Adrenal gland (tissue), 9 donors: ENCODE measurements at regions not wholly inside any gene's neighbourhood (a gene's known extent, or its start where the extent isn't known, plus 50 kb on each side); places are given as distances from the start of the nearest gene placed in this dataset.

Experiments used
- DNase-seq, 7 donors: peaks; one replicate each; pipeline ENCODE4 v3.0.0-alpha.2; 2019 to 2020
- H3K27ac ChIP-seq, 5 donors: fragments of 200-600 bp; sonication (generic) in 4 of 5; 1 replicate in 3 of 5; 2 replicates in 2 of 5; pipeline versions ENCODE4 v1.5.1 to v1.8.0; 2016 to 2020; ENCODE audit warnings: mild to moderate bottlenecking in 1 of 5
- H3K27me3 ChIP-seq: fragments of 200-600 bp; 2 replicates; pipeline ENCODE4 v1.8.0; 2021
- H3K36me3 ChIP-seq, 2 donors: fragments of 200-600 bp; replicated peaks in 1 of 2; 1 replicate in 1 of 2; 2 replicates in 1 of 2; pipeline versions ENCODE4 v1.5.1 to v1.8.0; 2018 to 2022
- H3K4me1 ChIP-seq, 2 donors: fragments of 200-600 bp; replicated peaks in 1 of 2; 1 replicate in 1 of 2; 2 replicates in 1 of 2; pipeline versions ENCODE4 v1.5.1 to v1.8.0; 2018 to 2021
- H3K4me3 ChIP-seq, 4 donors: fragments of 200-600 bp; sonication (generic) in 3 of 4; one replicate each; pipeline ENCODE4 v1.5.1; 2016 to 2018
- H3K9me3 ChIP-seq, 3 donors: fragments of 200-600 bp; sonication (generic) in 1 of 3; replicated peaks in 1 of 3; 1 replicate in 2 of 3; 2 replicates in 1 of 3; pipeline versions ENCODE4 v1.5.1 to v1.8.0; 2016 to 2021
- POLR2A ChIP-seq, 2 donors: fragments of 450-650 bp; IDR thresholded peaks; one replicate each; pipeline ENCODE4 v1.6.1; 2017; ENCODE audit warnings: antibody characterized with exemption in 2 of 2, mild to moderate bottlenecking in 2 of 2, moderate library complexity in 1 of 2
- WGBS, 4 donors: extraction: QIAGEN DNeasy Blood & Tissue Kit in 2 of 4; methylation state at CpG; one replicate each; pipeline versions ENCODE4 v1.1.5 to v1.1.7; 2013 to 2017; 5-methylcytosine and 5-hydroxymethylcytosine counted together
- intact Hi-C, 2 donors: fragments of 100-400 bp; cut with DNase I; formaldehyde crosslinking; loops; one replicate each; pipeline versions ENCODE4 v1.14.1 to v1.15.0; 2022 to 2023
- TF ChIP-seq, protein P1 (sequence below), 6 experiments: fragments of 450-650 bp in 4 of 6; fragments of 200-600 bp in 2 of 6; sonication (generic) in 1 of 6; IDR thresholded peaks; 1 replicate in 5 of 6; 2 replicates in 1 of 6; pipeline versions ENCODE4 v1.5.1 to v1.8.0; 2016 to 2021; ENCODE audit warnings: antibody characterized with exemption in 6 of 6, mild to moderate bottlenecking in 2 of 6, moderate library complexity in 1 of 6
- donor health status: healthy with polysubstance abuse.
- donor health status: Bipolar disorder and iron deficiency.
- donor health status: DM: yes; HTN: yes; CAD: no.
- donor health status: DM: no; HTN: no; CAD: no.
- donor health status: DM: no; HTN: no; CAD: no.

DNA sequence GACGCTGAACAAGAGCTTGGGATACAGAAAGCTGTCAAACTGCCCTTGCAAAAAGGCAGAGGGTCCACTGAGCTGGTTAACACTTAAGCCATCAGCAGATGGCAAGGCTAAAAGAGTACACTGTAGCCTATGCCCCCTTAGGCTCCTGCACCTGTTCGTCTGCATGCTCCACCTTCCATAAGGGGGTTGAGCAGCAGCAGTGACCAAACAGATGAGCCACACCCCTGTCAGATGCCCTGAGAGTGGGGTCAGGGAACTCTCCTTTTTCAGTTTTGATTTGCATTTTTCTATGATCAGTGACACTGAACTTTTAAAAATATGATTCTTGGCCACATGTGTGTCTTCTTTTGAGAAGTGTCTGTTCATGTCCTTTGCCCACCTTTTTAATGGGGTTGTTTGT lies 402.5 kb upstream of the FAM98A start:
- no peaks in the 10 kb centered on the region for H3K36me3 ChIP-seq
- H3K4me1 ChIP-seq, result no peaks in the 10 kb centered on the region
- no peak overlapping the region for H3K27ac ChIP-seq
- H3K4me3 ChIP-seq, result no peak overlapping the region
- no peaks in the 10 kb centered on the region for H3K27me3 ChIP-seq
- WGBS, 4 donors, result 68 to 79% (median 72%) methylated on average over 2 of the region's 2 CpGs
- intact Hi-C loops, result no loop called here
- TF ChIP-seq, protein P1, sequence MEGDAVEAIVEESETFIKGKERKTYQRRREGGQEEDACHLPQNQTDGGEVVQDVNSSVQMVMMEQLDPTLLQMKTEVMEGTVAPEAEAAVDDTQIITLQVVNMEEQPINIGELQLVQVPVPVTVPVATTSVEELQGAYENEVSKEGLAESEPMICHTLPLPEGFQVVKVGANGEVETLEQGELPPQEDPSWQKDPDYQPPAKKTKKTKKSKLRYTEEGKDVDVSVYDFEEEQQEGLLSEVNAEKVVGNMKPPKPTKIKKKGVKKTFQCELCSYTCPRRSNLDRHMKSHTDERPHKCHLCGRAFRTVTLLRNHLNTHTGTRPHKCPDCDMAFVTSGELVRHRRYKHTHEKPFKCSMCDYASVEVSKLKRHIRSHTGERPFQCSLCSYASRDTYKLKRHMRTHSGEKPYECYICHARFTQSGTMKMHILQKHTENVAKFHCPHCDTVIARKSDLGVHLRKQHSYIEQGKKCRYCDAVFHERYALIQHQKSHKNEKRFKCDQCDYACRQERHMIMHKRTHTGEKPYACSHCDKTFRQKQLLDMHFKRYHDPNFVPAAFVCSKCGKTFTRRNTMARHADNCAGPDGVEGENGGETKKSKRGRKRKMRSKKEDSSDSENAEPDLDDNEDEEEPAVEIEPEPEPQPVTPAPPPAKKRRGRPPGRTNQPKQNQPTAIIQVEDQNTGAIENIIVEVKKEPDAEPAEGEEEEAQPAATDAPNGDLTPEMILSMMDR (IDR thresholded peaks at IDR 0.05), result no peak
- TF ChIP-seq POLR2A (IDR thresholded peaks at IDR 0.05), result no peak
- no peak for DNase-seq
- H3K9me3 ChIP-seq, result peaks cover 0 to 8% (median 0%) of the 10 kb centered on the region in 3 donors

DNA sequence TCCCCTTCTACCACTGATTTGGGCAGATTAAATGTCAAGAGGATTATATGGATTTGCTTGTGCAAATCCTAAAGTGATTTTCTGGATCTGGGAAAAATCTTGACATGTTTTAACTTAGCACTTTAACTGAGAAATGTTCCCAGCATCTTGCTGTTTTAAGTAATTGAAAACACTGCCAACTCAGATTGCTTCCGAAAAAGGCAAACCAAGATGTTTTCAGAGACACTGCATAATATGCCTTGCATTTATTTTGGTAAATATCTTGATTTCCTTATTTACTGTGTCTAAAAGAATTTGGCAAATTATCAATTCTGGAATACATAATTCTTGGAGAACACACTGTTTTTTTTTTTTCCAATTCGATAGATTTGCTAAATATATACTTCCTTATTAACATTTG lies 385.0 kb upstream of the FAM98A start:
- Histone ChIP-seq H3K9me3 (no peaks in the 10 kb centered on the region), H3K27me3 (no peaks in the 10 kb centered on the region), H3K4me3 (no peak overlapping the region), H3K36me3 (no peaks in the 10 kb centered on the region), H3K4me1 (no peaks in the 10 kb centered on the region), H3K27ac (no peak overlapping the region)
- intact Hi-C loops, result no loop called here
- 56 to 67% (median 65%) methylated on average over 2 of the region's 2 CpGs for WGBS, 4 donors
- DNase-seq, result no peak
- no peak for TF ChIP-seq POLR2A (IDR thresholded peaks at IDR 0.05)
- TF ChIP-seq, protein P1 (IDR thresholded peaks at IDR 0.05), result no peak

DNA sequence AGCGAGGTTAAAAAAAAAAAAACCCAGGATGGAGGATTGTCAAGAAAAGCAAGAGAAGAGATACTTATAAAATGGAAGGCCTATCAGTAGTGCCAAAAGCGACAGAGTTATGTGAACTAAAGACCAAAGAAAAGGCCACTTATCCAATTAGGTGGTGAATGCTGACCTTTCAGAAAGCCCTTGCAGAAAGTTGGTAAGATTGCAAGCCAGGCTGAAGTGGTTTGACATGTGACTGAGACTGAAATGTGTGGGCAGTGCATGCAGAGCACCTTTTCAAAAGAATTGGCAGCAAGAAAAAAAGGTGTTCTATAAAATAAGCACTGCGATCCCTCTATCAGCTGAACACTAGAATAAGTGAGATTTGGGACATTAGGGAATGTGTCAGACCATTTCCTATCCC lies 379.4 kb upstream of the FAM98A start:
- Histone ChIP-seq H3K4me3 (no peak overlapping the region), H3K4me1 (no peaks in the 10 kb centered on the region), H3K27me3 (no peaks in the 10 kb centered on the region), H3K9me3 (no peaks in the 10 kb centered on the region), H3K27ac (no peak overlapping the region), H3K36me3 (no peaks in the 10 kb centered on the region)
- TF ChIP-seq, protein P1 (IDR thresholded peaks at IDR 0.05), result no peak
- TF ChIP-seq POLR2A (IDR thresholded peaks at IDR 0.05), result no peak
- WGBS, 4 donors, result 48 to 88% (median 52%) methylated on average over 3 of the region's 3 CpGs
- DNase-seq, result no peak
- intact Hi-C loops, result no loop called here

DNA sequence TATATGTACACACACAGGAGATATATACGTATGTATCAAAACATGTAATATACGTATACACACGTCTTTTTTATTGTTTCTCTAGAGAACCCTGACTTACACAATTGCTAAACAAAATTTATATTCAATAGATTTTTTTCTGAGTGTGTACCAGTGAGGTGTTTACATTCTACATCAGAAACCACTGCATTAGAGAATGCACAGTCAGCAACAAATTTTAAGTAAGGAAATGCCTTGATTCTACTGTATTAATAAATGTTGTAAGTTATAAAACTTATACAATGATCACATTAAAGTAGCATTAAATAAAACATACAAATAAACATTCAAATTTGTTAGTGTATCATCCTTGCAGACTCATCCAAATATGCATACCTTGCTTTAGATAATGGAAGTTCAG lies 376.4 kb upstream of the FAM98A start:
- no peaks in the 10 kb centered on the region for H3K4me1 ChIP-seq
- no peaks in the 10 kb centered on the region for H3K9me3 ChIP-seq
- no peak for TF ChIP-seq POLR2A (IDR thresholded peaks at IDR 0.05)
- TF ChIP-seq, protein P1 (IDR thresholded peaks at IDR 0.05), result no peak
- H3K27ac ChIP-seq, result no peak overlapping the region
- H3K36me3 ChIP-seq, result no peaks in the 10 kb centered on the region
- intact Hi-C loops, result no loop called here
- no peak overlapping the region for H3K4me3 ChIP-seq
- WGBS, 4 donors, result 76 to 91% (median 88%) methylated on average over 3 of the region's 3 CpGs
- H3K27me3 ChIP-seq, result no peaks in the 10 kb centered on the region
- DNase-seq, result no peak
